Smooth muscle cell (in vitro differentiated cells): ENCODE measurements at regions not wholly inside any gene's neighbourhood (a gene's known extent, or its start where the extent isn't known, plus 50 kb on each side); places are given as distances from the start of the nearest gene placed in this dataset.

Source experiments
- DNase-seq: peaks from one replicate; lab custom pipeline; 2025; ENCODE audit not compliant: unreplicated experiment; lab: John Stamatoyannopoulos, UW
- H2AFZ ChIP-seq: fragments of 200-600 bp; sonication (generic); 2 replicates; pipeline ENCODE4 v1.6.0; 2016; ENCODE audit warnings: antibody characterized with exemption, low read depth, mild to moderate bottlenecking
- H3F3A ChIP-seq: fragments of 200-600 bp; sonication (generic); 2 replicates; pipeline ENCODE4 v1.6.0; 2017; ENCODE audit warnings: antibody characterized with exemption, low read depth
- H3K27ac ChIP-seq: fragments of 200-600 bp; sonication (generic); 2 replicates; pipeline ENCODE4 v1.5.1; 2016; ENCODE audit warnings: low read depth, mild to moderate bottlenecking
- H3K27me3 ChIP-seq: fragments of 200-600 bp; sonication (generic); 2 replicates; pipeline ENCODE4 v1.6.1; 2016; ENCODE audit warnings: low read depth, mild to moderate bottlenecking
- H3K36me3 ChIP-seq: fragments of 200-600 bp; sonication (generic); 2 replicates; pipeline ENCODE4 v1.5.1; 2016; ENCODE audit warnings: low read depth
- H3K4me1 ChIP-seq: fragments of 200-600 bp; sonication (generic); 2 replicates; pipeline ENCODE4 v1.5.1; 2016; ENCODE audit warnings: low read depth
- H3K4me2 ChIP-seq: fragments of 200-600 bp; sonication (generic); 2 replicates; pipeline ENCODE4 v1.6.0; 2016; ENCODE audit warnings: mild to moderate bottlenecking
- H3K4me3 ChIP-seq: fragments of 200-600 bp; sonication (generic); 2 replicates; pipeline ENCODE4 v1.5.1; 2016; ENCODE audit warnings: mild to moderate bottlenecking
- H3K79me2 ChIP-seq: fragments of 200-600 bp; sonication (generic); 2 replicates; pipeline ENCODE4 v1.6.0; 2016; ENCODE audit warnings: low read depth, mild to moderate bottlenecking
- H3K9ac ChIP-seq: fragments of 200-600 bp; sonication (generic); 2 replicates; pipeline ENCODE4 v1.6.0; 2016; ENCODE audit warnings: low read depth
- H3K9me3 ChIP-seq: fragments of 200-600 bp; sonication (generic); replicated peaks from 2 replicates; pipeline ENCODE4 v1.5.1; 2016; ENCODE audit warnings: low read depth
- H4K20me1 ChIP-seq: fragments of 200-600 bp; sonication (generic); 2 replicates; pipeline ENCODE4 v1.6.0; 2016; ENCODE audit warnings: low read depth
- WGBS: methylation state at CpG from one replicate; pipeline ENCODE4 v1.1.7; 2016; ENCODE audit warnings: low lambda C conversion rate; 5-methylcytosine and 5-hydroxymethylcytosine counted together
- TF ChIP-seq, protein P1 (sequence below): fragments of 200-600 bp; sonication (generic); IDR thresholded peaks from 2 replicates; pipeline ENCODE4 v1.5.1; 2017; ENCODE audit warnings: borderline replicate concordance, mild to moderate bottlenecking, antibody characterized with exemption; ENCODE audit not compliant: insufficient read depth, poor library complexity, severe bottlenecking

DNA sequence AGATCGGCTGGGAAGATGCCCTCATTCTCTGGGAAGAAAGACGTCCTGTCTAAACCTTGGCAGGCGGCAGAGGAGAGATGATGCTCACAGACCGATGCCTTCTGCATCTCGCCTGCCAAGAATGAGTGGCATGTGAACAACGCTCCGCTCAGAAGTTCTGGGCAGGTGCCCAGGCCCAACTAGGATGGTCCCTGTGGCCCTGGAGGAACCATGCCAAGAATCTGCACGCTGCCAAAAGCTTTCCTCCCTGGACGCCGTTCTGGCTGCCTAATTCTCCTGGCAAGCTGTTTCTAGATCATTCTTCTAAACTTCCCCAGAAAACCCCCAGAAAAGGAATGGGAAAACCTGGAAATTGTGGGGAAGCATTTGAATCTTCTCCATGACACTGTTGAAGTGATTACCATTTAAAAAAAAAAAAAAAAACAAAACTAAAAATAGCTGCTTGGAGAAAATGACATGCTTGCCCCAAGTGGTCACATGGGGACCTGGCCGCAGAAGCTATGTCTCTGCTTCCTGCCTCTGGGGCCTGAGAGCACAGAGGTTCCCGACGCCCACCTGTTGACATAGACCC is 440.9 kb downstream of the PRDM2 start:
- TF ChIP-seq, protein P1, sequence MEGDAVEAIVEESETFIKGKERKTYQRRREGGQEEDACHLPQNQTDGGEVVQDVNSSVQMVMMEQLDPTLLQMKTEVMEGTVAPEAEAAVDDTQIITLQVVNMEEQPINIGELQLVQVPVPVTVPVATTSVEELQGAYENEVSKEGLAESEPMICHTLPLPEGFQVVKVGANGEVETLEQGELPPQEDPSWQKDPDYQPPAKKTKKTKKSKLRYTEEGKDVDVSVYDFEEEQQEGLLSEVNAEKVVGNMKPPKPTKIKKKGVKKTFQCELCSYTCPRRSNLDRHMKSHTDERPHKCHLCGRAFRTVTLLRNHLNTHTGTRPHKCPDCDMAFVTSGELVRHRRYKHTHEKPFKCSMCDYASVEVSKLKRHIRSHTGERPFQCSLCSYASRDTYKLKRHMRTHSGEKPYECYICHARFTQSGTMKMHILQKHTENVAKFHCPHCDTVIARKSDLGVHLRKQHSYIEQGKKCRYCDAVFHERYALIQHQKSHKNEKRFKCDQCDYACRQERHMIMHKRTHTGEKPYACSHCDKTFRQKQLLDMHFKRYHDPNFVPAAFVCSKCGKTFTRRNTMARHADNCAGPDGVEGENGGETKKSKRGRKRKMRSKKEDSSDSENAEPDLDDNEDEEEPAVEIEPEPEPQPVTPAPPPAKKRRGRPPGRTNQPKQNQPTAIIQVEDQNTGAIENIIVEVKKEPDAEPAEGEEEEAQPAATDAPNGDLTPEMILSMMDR, result no peak
- Histone ChIP-seq H3K27me3 (no peaks in the 10 kb centered on the region), H3K36me3 (no peaks in the 10 kb centered on the region), H2AFZ (no peak overlapping the region), H3K27ac (no peak overlapping the region), H3K4me1 (no peaks in the 10 kb centered on the region), H3F3A (no peaks in the 10 kb centered on the region), H3K4me2 (no peak overlapping the region), H3K4me3 (no peak overlapping the region), H3K79me2 (no peaks in the 10 kb centered on the region), H4K20me1 (no peaks in the 10 kb centered on the region), H3K9ac (no peak overlapping the region), H3K9me3 (no peaks in the 10 kb centered on the region)
- DNase-seq, result no peak
- 92% methylated on average over 13 of the region's 13 CpGs for WGBS

DNA sequence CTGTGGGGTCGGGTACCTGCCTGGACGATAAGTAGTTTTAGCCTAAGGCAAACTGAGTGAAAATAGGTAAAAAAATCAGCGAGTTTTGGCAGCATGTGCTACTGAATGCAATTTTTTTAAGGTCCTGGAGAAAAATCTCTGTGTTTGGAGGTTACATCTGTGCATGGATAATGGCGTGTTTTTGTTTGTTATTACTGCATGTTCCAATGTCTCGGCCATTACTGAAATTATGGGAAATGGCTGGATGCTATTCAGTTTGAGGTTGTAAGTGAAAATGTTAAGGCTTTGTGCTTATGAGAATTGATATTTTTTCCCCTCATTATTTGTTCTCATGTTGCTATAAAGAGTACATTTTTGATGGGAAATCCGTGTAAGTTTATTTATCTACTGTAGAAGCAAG is 441.7 kb downstream of the PRDM2 start:
- Histone ChIP-seq H3K36me3 (no peaks in the 10 kb centered on the region), H3K9ac (no peak overlapping the region), H3K27me3 (no peaks in the 10 kb centered on the region), H3K4me2 (no peak overlapping the region), H3K9me3 (no peaks in the 10 kb centered on the region), H3K4me1 (no peaks in the 10 kb centered on the region), H3K4me3 (no peak overlapping the region), H3K27ac (no peak overlapping the region), H3K79me2 (no peaks in the 10 kb centered on the region), H3F3A (no peaks in the 10 kb centered on the region), H4K20me1 (no peaks in the 10 kb centered on the region), H2AFZ (no peak overlapping the region)
- TF ChIP-seq, protein P1, result no peak
- DNase-seq, result no peak
- WGBS, result 89% methylated on average over 6 of the region's 6 CpGs

DNA sequence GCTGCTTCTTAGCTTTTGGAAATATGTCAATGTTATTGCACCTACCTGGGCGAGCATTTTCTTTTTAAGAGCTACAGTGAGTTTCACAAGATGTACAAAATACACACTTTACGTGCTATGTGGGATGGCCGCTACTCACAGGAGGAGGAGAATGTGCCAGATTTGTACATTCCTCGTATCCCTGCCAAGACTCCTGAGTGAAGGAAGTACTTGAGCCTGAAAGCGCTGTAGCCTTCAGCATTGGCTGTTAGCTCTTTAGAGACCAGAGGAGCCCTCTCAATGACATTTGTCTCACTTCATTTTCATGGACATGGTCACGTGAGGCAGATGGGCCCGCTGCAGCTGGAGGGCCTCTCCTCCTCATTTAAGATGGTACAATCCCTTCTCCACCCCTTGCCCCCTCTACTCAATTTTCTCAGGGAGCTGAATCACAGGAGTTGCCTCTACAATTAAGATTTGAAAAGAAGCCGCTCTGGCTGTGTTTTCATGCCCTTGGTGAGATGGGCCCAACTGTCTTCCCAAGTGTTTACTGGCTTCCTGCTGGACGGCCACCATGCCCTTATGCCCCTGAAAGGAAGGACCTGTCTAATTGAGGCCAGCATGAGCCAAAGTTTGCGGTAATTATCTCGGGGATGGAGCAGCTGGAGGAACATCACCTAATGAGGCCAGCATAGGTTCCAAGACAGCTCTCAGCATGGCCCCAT is 442.6 kb downstream of the PRDM2 start:
- Histone ChIP-seq H3K9ac (no peak overlapping the region), H2AFZ (no peak overlapping the region), H3K4me1 (no peaks in the 10 kb centered on the region), H3K79me2 (no peaks in the 10 kb centered on the region), H3K27me3 (no peaks in the 10 kb centered on the region), H3K4me2 (no peak overlapping the region), H3K4me3 (no peak overlapping the region), H3K9me3 (no peaks in the 10 kb centered on the region), H4K20me1 (no peaks in the 10 kb centered on the region), H3K36me3 (no peaks in the 10 kb centered on the region), H3K27ac (no peak overlapping the region), H3F3A (no peaks in the 10 kb centered on the region)
- TF ChIP-seq, protein P1, result no peak
- no peak for DNase-seq
- WGBS, result 90% methylated on average over 11 of the region's 11 CpGs

DNA sequence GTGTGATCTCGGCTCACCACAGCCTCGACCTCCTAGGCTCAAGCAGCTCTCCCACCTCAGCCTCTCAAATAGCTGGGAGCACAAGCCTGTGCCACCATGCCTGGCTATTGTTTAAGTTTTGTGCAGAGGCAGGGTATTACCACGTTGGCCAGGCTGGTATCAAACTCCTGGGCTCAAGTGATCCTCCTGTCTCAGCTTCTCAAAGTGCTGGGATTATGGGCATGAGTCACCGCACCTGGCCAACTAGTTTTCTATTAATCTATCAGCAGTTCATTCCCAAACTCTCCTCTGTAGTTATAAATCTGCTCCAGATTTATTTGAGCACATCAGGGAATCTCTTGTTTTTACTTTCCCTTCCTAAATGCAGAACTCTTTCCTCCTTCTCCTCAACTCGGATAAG is 443.8 kb downstream of the PRDM2 start:
- no peak overlapping the region for H3K9ac ChIP-seq
- H3K79me2 ChIP-seq, result no peaks in the 10 kb centered on the region
- WGBS, result 74% methylated on average over 5 of the region's 5 CpGs
- TF ChIP-seq, protein P1, result no peak
- H3K27ac ChIP-seq, result no peak overlapping the region
- H3K36me3 ChIP-seq, result no peaks in the 10 kb centered on the region
- no peaks in the 10 kb centered on the region for H3K4me1 ChIP-seq
- no peak overlapping the region for H3K4me3 ChIP-seq
- no peak overlapping the region for H3K4me2 ChIP-seq
- H3K9me3 ChIP-seq, result no peaks in the 10 kb centered on the region
- H3K27me3 ChIP-seq, result no peaks in the 10 kb centered on the region
- H3F3A ChIP-seq, result no peaks in the 10 kb centered on the region
- no peaks in the 10 kb centered on the region for H4K20me1 ChIP-seq
- H2AFZ ChIP-seq, result no peak overlapping the region
- DNase-seq, result no peak
